Anterior cingulate cortex (tissue), 58 donors: ENCODE measurements at regions not wholly inside any gene's neighbourhood (a gene's known extent, or its start where the extent isn't known, plus 50 kb on each side); places are given as distances from the start of the nearest gene placed in this dataset.

Experiments used
- DNase-seq, 58 donors: peaks; one replicate each; lab custom pipeline; 2025; lab: John Stamatoyannopoulos, UW

- DNase-seq: no peak
These were observed 328.5 kb upstream of the GOLIM4 start for GRCh38 chr3:168424059-168424734.

DNA sequence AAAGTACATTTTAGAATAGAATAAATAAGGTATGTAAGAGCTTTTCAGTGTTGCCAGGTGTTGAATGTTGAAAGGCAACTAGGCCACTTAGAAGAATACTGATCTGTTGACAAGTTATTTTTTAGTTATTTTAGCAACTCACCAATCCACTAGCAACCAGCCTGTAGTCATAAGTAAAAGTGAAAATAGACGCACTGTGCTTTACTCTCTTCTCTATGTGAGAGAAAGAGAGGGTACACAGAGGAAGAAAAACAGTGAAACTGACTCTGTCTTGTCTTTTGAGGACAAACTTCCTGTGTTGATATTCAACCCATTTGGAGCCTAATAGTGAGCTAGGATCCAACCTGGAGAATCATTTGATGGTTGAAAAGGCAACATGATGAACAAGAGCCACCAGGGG is 327.1 kb upstream of the GOLIM4 start:
- no peak for DNase-seq

- no peak for DNase-seq
These were observed 323.4 kb upstream of the GOLIM4 start for GRCh38 chr3:168419091-168419490.

DNA sequence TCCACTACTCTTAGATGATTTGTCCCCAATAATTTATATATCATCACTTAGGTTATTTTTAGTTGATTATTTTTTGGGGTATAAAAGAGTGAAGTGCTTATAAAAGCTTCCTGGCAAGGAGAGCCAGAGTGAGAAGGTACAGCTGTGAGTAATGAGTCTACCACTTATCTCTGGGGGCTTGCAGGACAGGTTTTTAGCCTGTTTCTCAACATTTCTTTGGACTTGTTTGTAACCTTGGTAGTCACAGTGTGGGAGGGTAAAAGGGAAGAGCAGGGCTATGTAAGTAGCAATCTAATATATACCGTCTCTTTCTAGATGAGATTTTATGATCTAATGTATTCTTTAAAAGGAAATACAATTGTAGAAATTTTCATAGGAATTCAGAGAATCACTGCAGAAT is 321.3 kb upstream of the GOLIM4 start:
- DNase-seq: no peak

DNA sequence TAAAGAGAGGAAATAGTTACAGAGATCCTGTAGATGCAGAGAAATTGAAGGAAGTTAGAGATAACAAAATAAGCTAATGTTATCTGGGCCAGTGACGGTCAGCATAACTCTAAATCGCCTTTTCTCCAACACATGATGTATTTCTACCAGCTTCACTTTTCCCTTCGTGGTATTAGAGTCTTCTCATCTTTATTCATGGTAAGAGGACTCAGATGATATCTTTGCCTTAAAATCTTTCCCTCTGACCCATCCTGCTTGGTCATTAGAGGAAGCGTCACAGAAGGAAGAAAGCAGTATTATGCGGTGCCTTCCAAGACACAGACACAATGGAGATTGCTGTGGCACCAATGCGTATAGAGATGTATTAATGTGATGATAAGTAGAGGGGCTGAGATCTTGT is 320.7 kb upstream of the GOLIM4 start:
- no peak for DNase-seq

DNA sequence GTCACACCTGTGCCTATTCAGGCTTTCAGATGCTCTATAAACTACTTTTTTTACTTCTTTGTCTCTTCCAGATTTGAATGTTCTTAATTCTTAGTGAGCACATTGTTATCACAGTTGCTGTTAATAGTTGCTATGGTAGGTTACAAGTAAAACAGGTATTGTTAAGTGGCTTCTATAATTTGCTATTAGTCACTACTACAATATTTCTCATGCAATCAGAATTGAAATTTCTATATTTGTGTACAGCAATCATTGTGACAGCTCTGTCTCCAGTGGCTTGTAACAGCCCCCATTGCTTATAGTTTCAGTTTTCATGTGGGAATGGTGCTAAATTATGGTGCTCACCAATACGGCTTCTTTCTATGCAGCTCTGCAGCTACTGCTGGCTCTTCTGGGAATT is 318.4 kb upstream of the GOLIM4 start:
- DNase-seq: no peak

DNA sequence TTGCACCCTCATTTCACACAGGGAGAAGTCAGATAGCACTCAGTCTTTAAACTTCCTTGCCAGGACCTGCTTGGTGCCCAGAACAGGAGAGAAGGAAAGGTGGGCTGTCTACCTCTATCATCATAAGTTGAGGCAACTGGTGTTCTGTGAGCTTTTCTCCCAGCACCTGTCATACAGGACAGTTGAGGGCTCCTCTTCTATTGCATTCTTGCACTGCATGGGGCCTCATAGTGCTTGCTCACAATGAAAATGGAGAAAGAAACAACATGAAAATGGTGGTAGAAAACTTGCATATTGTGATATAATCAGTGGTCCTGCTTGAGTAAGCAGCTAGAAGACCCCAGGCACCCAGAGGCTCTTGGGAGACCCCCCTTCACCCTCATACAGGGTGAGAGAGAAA is 311.7 kb upstream of the GOLIM4 start:
- DNase-seq: no peak

DNA sequence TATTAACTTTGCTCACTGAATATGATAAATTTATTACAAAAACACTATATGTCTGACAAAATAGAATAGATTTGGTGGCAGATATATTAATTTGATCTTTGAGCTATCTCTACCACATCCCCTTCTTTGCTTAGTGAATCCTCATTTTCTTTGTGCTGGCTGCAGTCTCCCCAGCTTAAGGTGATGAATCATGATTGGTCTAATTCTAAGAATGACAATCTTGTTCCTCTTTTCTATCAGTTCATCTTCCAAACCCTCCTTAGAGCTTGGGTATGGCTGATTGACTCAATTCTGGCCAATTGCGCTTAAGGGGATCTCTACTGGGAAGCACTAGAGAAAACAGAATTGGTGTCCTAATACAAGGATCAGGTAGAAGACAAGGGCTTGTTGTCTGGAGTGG is 309.6 kb upstream of the GOLIM4 start:
- DNase-seq: no peak

GRCh38 chr3:168398371-168399025 is 302.8 kb upstream of the GOLIM4 start:
- DNase-seq: no peak

DNA sequence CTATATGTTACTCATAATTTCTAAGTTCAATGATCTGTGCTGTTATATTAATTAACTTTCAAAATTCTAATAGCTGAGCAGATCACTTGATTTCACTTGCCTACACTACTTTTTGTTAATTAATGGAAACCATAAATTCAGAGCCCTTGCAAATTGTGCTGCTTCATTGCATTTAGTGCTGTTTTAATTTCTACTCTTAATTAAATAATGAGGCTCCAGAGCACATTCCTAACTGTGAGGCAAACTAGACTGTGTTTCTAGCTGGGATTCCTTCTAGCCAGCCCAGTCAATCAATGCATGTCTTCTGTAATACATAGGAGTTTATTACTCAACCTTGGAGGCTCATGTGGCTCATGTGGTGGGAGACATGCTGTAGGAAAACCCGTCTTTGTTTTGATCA is 301.1 kb upstream of the GOLIM4 start:
- no peak for DNase-seq

- no peak for DNase-seq
These were observed 299.8 kb upstream of the GOLIM4 start for GRCh38 chr3:168395551-168395950.

DNA sequence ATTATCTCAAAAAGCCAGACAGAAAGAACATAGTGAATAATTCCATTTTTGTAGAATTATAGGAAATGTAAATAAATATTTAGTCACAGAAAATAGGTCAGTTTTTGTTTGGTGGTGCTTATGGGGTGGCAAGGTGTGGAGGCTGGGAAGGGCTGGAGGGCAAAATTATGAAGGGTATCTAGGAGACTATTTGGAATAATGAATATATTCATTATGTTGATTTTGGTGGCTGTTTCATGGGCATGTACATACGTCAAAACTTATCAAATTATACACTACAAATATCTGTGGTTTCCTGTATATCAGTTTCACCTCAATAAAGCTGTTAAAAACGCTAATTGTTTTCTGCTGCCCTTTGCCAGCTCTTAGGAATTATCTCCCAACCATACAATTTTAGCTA is 298.7 kb upstream of the GOLIM4 start:
- no peak for DNase-seq

DNA sequence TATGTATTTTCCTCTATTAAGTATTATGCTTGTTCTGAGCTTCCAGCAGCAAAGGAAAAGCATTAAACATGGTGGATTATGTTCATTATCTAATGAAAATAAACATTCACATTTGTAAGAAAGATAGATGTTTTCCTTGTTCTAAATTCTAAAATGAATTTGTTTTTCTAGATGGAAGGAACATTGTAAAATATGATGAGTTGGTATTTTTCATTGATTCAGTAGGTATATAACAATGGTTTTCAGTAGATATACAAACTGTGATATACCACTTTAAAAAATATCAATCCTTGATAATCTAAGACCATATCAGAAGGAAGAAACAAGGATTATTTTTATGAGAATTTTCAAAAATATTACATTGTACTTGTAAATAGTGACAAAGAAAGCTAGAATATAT is 290.6 kb upstream of the GOLIM4 start:
- no peak for DNase-seq

GRCh38 chr3:168384990-168385389 is 289.3 kb upstream of the GOLIM4 start:
- DNase-seq: no peak

DNA sequence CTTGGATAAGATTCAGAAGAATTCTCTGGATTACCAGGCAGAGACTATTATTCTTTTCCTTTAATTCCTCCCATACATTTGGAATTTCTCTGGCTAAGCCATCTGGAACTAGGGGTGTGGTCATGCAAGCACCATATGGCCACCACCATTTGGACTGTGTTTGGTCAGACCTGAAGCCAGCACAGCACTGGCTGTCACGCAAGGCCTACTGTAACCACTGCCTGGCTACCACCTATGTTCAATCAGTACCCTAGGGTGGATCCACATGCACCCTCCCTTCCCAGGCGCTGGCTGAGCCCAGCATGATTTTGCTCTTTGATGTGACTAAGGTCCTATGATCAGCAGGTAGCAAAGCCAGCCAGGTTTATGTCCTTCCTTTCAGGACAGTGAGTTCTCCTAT is 287.8 kb upstream of the GOLIM4 start:
- no peak for DNase-seq

GRCh38 chr3:168371846-168372245 is 276.1 kb upstream of the GOLIM4 start:
- DNase-seq: no peak

GRCh38 chr3:168364967-168365366 is 269.2 kb upstream of the GOLIM4 start:
- no peak for DNase-seq

GRCh38 chr3:168362661-168363247 is 267.0 kb upstream of the GOLIM4 start:
- DNase-seq: no peak

GRCh38 chr3:168362156-168362555 is 266.4 kb upstream of the GOLIM4 start:
- no peak for DNase-seq

GRCh38 chr3:168360993-168361392 is 265.3 kb upstream of the GOLIM4 start:
- no peak for DNase-seq

- DNase-seq: no peak
These were observed 247.5 kb upstream of the GOLIM4 start for GRCh38 chr3:168342946-168343850.
